Vagina (tissue), 2 donors: ENCODE measurements at regions not wholly inside any gene's neighbourhood (a gene's known extent, or its start where the extent isn't known, plus 50 kb on each side); places are given as distances from the start of the nearest gene placed in this dataset.

ENCODE experiments used
- DNase-seq, 2 donors: peaks; one replicate each; pipeline ENCODE4 v3.0.0-alpha.2; 2017; ENCODE audit errors: extremely low spot score in 2 of 2
- H3K27ac ChIP-seq: fragments of 200-600 bp; sonication (generic); one replicate; pipeline ENCODE4 v1.5.1; 2019
- H3K27me3 ChIP-seq: fragments of 200-600 bp; sonication (generic); one replicate; pipeline ENCODE4 v1.5.1; 2019
- H3K36me3 ChIP-seq, 2 donors: fragments of 200-600 bp; sonication (generic); one replicate each; pipeline ENCODE4 v1.5.1; 2017 to 2019
- H3K4me1 ChIP-seq: fragments of 200-600 bp; sonication (generic); one replicate; pipeline ENCODE4 v1.5.1; 2019
- H3K4me3 ChIP-seq, 2 donors: fragments of 200-600 bp; sonication (generic); 1 replicate in 1 of 2; 2 replicates in 1 of 2; pipeline ENCODE4 v1.5.1; 2016 to 2019
- H3K9me3 ChIP-seq: fragments of 200-600 bp; sonication (generic); one replicate; pipeline ENCODE4 v1.5.1; 2019
- POLR2A ChIP-seq, 2 donors: fragments of 450-650 bp; IDR thresholded peaks; one replicate each; pipeline ENCODE4 v1.6.1; 2017; ENCODE audit warnings: antibody characterized with exemption in 2 of 2, mild to moderate bottlenecking in 2 of 2, moderate library complexity in 2 of 2
- POLR2AphosphoS5 ChIP-seq, 2 donors: sonication (generic); formaldehyde crosslinking; IDR thresholded peaks; one replicate each; pipeline ENCODE4 v1.9.0; 2017; ENCODE audit warnings: antibody characterized with exemption in 2 of 2, mild to moderate bottlenecking in 2 of 2, low read depth in 1 of 2; ENCODE audit not compliant: insufficient read depth in 1 of 2
- intact Hi-C: fragments of 100-400 bp; cut with DNase I; formaldehyde crosslinking; loops from one replicate; pipeline ENCODE4 v1.15.1; 2023
- TF ChIP-seq, protein P1 (sequence below), 3 experiments: fragments of 450-650 bp in 2 of 3; fragments of 200-600 bp in 1 of 3; sonication (generic) in 1 of 3; IDR thresholded peaks; one replicate each; pipeline ENCODE4 v1.5.1; 2017 to 2019; ENCODE audit warnings: antibody characterized with exemption in 3 of 3, mild to moderate bottlenecking in 2 of 3, moderate library complexity in 2 of 3

- Histone ChIP-seq H3K4me1 (no peaks in the 10 kb centered on the region), H3K27ac (no peak overlapping the region), H3K4me3 (no peak overlapping the region), H3K36me3 (no peaks in the 10 kb centered on the region), H3K27me3 (no peaks in the 10 kb centered on the region), H3K9me3 (no peaks in the 10 kb centered on the region)
- intact Hi-C loops, result no loop called here
- no peak for DNase-seq
- TF ChIP-seq POLR2AphosphoS5 (IDR thresholded peaks at IDR 0.05; ENCODE audit: insufficient read depth in 1 of 2, low read depth in 1 of 2) (no peak), POLR2A (IDR thresholded peaks at IDR 0.05) (no peak)
- TF ChIP-seq, protein P1, sequence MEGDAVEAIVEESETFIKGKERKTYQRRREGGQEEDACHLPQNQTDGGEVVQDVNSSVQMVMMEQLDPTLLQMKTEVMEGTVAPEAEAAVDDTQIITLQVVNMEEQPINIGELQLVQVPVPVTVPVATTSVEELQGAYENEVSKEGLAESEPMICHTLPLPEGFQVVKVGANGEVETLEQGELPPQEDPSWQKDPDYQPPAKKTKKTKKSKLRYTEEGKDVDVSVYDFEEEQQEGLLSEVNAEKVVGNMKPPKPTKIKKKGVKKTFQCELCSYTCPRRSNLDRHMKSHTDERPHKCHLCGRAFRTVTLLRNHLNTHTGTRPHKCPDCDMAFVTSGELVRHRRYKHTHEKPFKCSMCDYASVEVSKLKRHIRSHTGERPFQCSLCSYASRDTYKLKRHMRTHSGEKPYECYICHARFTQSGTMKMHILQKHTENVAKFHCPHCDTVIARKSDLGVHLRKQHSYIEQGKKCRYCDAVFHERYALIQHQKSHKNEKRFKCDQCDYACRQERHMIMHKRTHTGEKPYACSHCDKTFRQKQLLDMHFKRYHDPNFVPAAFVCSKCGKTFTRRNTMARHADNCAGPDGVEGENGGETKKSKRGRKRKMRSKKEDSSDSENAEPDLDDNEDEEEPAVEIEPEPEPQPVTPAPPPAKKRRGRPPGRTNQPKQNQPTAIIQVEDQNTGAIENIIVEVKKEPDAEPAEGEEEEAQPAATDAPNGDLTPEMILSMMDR (IDR thresholded peaks at IDR 0.05), result no peak
Measured at GRCh38 chrX:69232945-69233344, 67.7 kb upstream of the PJA1 start.

- DNase-seq, result no peak
- intact Hi-C loops, result no loop called here
Measured at GRCh38 chrX:69231903-69232302, 66.7 kb upstream of the PJA1 start.

DNA sequence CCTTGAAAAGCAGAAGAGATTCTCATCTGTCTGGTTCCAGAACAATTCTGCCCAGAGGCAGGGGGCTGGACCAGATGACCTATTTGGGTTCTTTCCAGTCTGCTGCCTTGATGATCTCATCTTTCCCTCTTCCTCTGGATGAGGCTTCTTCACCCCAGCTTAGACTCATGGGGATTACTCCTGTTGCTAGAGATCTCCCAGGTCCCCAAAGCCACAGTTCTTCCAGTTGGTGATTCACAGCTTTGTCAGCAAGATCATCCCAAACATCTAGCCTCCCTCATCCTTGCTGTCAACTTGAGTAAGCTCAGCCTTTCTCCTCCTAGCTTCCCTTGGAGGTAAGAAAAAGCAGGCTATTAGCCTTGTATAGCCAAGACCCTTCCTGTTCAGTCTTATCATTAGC lies 64.2 kb upstream of the PJA1 start:
- no peaks in the 10 kb centered on the region for H3K36me3 ChIP-seq
- no peak overlapping the region for H3K4me3 ChIP-seq
- H3K27me3 ChIP-seq, result no peaks in the 10 kb centered on the region
- DNase-seq, result no peak
- H3K27ac ChIP-seq, result no peak overlapping the region
- TF ChIP-seq, protein P1 (IDR thresholded peaks at IDR 0.05), result no peak
- TF ChIP-seq POLR2A (IDR thresholded peaks at IDR 0.05), result no peak
- no peak for TF ChIP-seq POLR2AphosphoS5 (IDR thresholded peaks at IDR 0.05; ENCODE audit: insufficient read depth in 1 of 2, low read depth in 1 of 2)
- no peaks in the 10 kb centered on the region for H3K9me3 ChIP-seq
- intact Hi-C loops, result loop anchor here (5.0 kb wide), 1 partner anchor 402 kb away; the partner anchor contains the start of gene EFNB1
- no peaks in the 10 kb centered on the region for H3K4me1 ChIP-seq

More at GRCh38 chrX:69231903-69232302, 66.7 kb upstream of the PJA1 start:
- H3K27ac ChIP-seq, result no peak overlapping the region
- H3K4me3 ChIP-seq, result no peak overlapping the region
- no peaks in the 10 kb centered on the region for H3K4me1 ChIP-seq
- no peaks in the 10 kb centered on the region for H3K27me3 ChIP-seq
- H3K9me3 ChIP-seq, result no peaks in the 10 kb centered on the region
- TF ChIP-seq POLR2A (IDR thresholded peaks at IDR 0.05), result no peak
- no peak for TF ChIP-seq POLR2AphosphoS5 (IDR thresholded peaks at IDR 0.05; ENCODE audit: insufficient read depth in 1 of 2, low read depth in 1 of 2)
- TF ChIP-seq, protein P1 (IDR thresholded peaks at IDR 0.05), result no peak
- H3K36me3 ChIP-seq, result no peaks in the 10 kb centered on the region

DNA sequence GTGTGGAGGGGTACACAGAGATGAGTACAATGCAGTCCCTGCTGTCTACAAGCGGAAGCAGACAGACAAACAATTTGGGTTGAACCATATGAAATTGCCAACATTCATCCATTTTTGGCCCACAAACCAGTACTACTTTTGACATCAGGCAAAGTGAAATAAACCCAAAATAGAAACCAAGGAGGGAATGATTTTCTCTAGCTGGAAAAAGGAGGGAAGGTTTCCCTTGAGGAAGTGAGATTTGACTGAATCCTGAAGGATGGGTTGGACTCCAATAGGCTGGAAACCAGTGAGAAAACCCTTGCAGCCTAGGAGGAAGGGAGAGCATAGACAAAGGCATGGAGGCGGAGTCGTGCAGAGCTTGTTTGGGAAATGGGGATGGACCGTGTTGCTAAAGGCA lies 63.5 kb upstream of the PJA1 start:
- H3K36me3 ChIP-seq, result no peaks in the 10 kb centered on the region
- intact Hi-C loops, result loop anchor here (5.0 kb wide), 1 partner anchor 401 kb away; the partner anchor contains the start of gene EFNB1
- no peaks in the 10 kb centered on the region for H3K27me3 ChIP-seq
- no peak for TF ChIP-seq POLR2A (IDR thresholded peaks at IDR 0.05)
- TF ChIP-seq POLR2AphosphoS5 (IDR thresholded peaks at IDR 0.05; ENCODE audit: insufficient read depth in 1 of 2, low read depth in 1 of 2), result no peak
- TF ChIP-seq, protein P1 (IDR thresholded peaks at IDR 0.05), result no peak
- no peak overlapping the region for H3K27ac ChIP-seq
- no peak overlapping the region for H3K4me3 ChIP-seq
- no peaks in the 10 kb centered on the region for H3K9me3 ChIP-seq
- no peak for DNase-seq
- H3K4me1 ChIP-seq, result no peaks in the 10 kb centered on the region

DNA sequence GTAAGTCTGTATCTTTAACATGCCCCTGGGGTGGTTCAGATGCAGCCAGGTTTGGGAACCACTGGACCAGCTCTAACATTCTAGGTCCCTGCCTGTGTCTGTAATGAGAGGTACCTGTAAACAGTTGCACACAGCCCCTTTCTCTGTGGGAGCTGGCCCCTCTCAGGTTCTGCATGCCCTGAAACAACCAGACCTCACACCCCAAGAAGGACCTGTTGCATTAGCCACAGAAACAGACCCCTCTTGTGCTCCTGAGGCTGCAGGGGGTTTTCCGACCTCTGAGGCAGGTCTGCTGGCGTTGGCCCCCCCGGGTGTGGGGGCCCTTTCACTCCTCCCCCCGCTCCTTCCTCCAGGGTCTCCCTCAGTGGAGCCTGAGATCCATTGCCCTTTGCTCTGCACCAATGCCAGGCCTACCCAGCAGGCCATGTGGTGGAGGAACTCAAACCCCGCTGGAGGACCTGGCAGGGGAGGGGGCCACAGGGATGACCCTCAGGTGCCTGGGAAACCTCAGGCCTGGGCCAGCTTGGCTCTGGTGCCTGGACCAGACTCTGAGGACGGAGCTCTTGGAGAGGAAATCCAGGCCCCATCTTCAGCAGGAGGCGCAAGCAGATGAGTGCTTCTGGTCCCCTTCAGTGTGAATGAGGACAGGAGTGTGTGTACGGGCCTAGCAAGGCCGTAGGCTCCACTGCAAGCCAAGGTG lies 61.4 kb upstream of the PJA1 start:
- Histone ChIP-seq H3K4me1 (peaks cover 8% of the 10 kb centered on the region), H3K27ac (no peak overlapping the region), H3K36me3 (no peaks in the 10 kb centered on the region), H3K27me3 (no peaks in the 10 kb centered on the region), H3K9me3 (no peaks in the 10 kb centered on the region), H3K4me3 (no peak overlapping the region)
- intact Hi-C loops, result loop anchor here (5.0 kb wide), 1 partner anchor 399 kb away; the partner anchor contains the start of gene EFNB1
- no peak for DNase-seq
- TF ChIP-seq POLR2A (IDR thresholded peaks at IDR 0.05) (no peak), POLR2AphosphoS5 (IDR thresholded peaks at IDR 0.05; ENCODE audit: insufficient read depth in 1 of 2, low read depth in 1 of 2) (no peak)
- TF ChIP-seq, protein P1 (IDR thresholded peaks at IDR 0.05), result no peak
